SK-N-SH (cell line): ENCODE measurements at regions not wholly inside any gene's neighbourhood (a gene's known extent, or its start where the extent isn't known, plus 50 kb on each side); places are given as distances from the start of the nearest gene placed in this dataset.

Experiments
- CTCF ChIA-PET: fragments of 300-600, 350-600 bp; formaldehyde crosslinking; extraction: SDS; loops from one replicate; lab custom pipeline; 2021; lab: Yijun Ruan, JAX
- POLR2A ChIA-PET: fragments of 350-600 bp; sonication (Branson Sonifier 250); formaldehyde crosslinking; extraction: SDS; loops from one replicate; lab custom pipeline; 2020; ENCODE audit warnings: antibody characterized with exemption, inconsistent platforms; lab: Yijun Ruan, JAX
- DNase-seq: peaks from one replicate; pipeline ENCODE4 v3.0.0; 2012
- H2AFZ ChIP-seq: fragments of 200-600 bp; sonication (generic); 2 replicates; pipeline ENCODE4 v1.8.1; 2016; ENCODE audit warnings: antibody characterized with exemption, mild to moderate bottlenecking, low read depth
- H3F3A ChIP-seq: fragments of 200-600 bp; sonication (generic); replicated peaks from 2 replicates; pipeline ENCODE3; 2016; ENCODE audit warnings: antibody characterized with exemption, mild to moderate bottlenecking; ENCODE audit not compliant: insufficient read depth
- H3K27ac ChIP-seq, 2 experiments: fragments of 200-500 bp in 1 of 2; fragments of 200-600 bp in 1 of 2; sonication (Bioruptor generic) in 1 of 2; sonication (generic), shearing (Covaris generic) in 1 of 2; 2 replicates each; pipeline versions ENCODE4 v1.5.1 to v1.6.1; 2014 to 2016; ENCODE audit warnings: low read depth in 2 of 2, inconsistent platforms in 1 of 2, low read length in 1 of 2, mild to moderate bottlenecking in 1 of 2, mixed read lengths in 1 of 2
- H3K27me3 ChIP-seq: fragments of 200-600 bp; sonication (generic), shearing (Covaris generic); 2 replicates; pipeline ENCODE4 v1.6.1; 2016; ENCODE audit warnings: mixed run types; ENCODE audit not compliant: insufficient read depth
- H3K36me3 ChIP-seq, 2 experiments: fragments of 200-500 bp in 1 of 2; fragments of 200-600 bp in 1 of 2; sonication (Bioruptor generic) in 1 of 2; sonication (generic) in 1 of 2; replicated peaks in 1 of 2; 2 replicates each; pipeline versions ENCODE3 to v1.5.1; 2014 to 2016; ENCODE audit warnings: low read length in 1 of 2, mild to moderate bottlenecking in 1 of 2; ENCODE audit not compliant: insufficient read depth in 2 of 2, control insufficient read depth in 1 of 2
- H3K4me1 ChIP-seq, 2 experiments: fragments of 200-500 bp in 1 of 2; fragments of 200-600 bp in 1 of 2; sonication (Bioruptor generic) in 1 of 2; sonication (generic), shearing (Covaris generic) in 1 of 2; 2 replicates each; pipeline versions ENCODE4 v1.5.1 to v1.6.1; 2014 to 2016; ENCODE audit warnings: low read depth in 1 of 2, low read length in 1 of 2, mixed run types in 1 of 2; ENCODE audit not compliant: insufficient read depth in 2 of 2, control insufficient read depth in 1 of 2
- H3K4me2 ChIP-seq: fragments of 200-600 bp; sonication (generic), shearing (Covaris generic); 2 replicates; pipeline ENCODE4 v1.6.1; 2017; ENCODE audit warnings: mixed run types
- H3K4me3 ChIP-seq, 2 experiments: fragments of 200-500 bp in 1 of 2; fragments of 200-600 bp in 1 of 2; sonication (Bioruptor generic) in 1 of 2; sonication (generic), shearing (Covaris generic) in 1 of 2; 2 replicates each; pipeline versions ENCODE4 v1.5.1 to v1.8.1; 2014 to 2016; ENCODE audit warnings: low read depth in 2 of 2, inconsistent platforms in 1 of 2, low read length in 1 of 2, mild to moderate bottlenecking in 1 of 2, mixed read lengths in 1 of 2, moderate library complexity in 1 of 2
- H3K79me2 ChIP-seq: fragments of 200-600 bp; sonication (generic); 2 replicates; pipeline ENCODE4 v1.8.1; 2017; ENCODE audit warnings: mild to moderate bottlenecking; ENCODE audit not compliant: insufficient read depth
- H3K9ac ChIP-seq: fragments of 200-600 bp; sonication (generic); 2 replicates; pipeline ENCODE4 v1.6.1; 2017; ENCODE audit warnings: mixed run types
- H3K9me2 ChIP-seq: fragments of 200-600 bp; sonication (generic); 2 replicates; pipeline ENCODE4 v1.6.1; 2017; ENCODE audit warnings: mixed run types
- H3K9me3 ChIP-seq: fragments of 200-600 bp; sonication (generic); 2 replicates; pipeline ENCODE4 v1.6.1; 2017; ENCODE audit warnings: mixed run types, mild to moderate bottlenecking, moderate library complexity
- H4K20me1 ChIP-seq: fragments of 200-600 bp; sonication (generic); 2 replicates; pipeline ENCODE4 v1.6.1; 2017; ENCODE audit warnings: mild to moderate bottlenecking, mixed run types; ENCODE audit not compliant: insufficient read depth
- CHD2 ChIP-seq: fragments of 150-350 bp; IDR thresholded peaks from 2 replicates; pipeline ENCODE4 v1.6.1; 2018; ENCODE audit warnings: low read length; ENCODE audit not compliant: partially characterized antibody
- CTCF ChIP-seq: fragments of 200-600 bp; sonication (generic); IDR thresholded peaks from 2 replicates; pipeline ENCODE4 v1.6.1; 2017; ENCODE audit warnings: antibody characterized with exemption, mild to moderate bottlenecking, moderate library complexity
- EZH2phosphoT487 ChIP-seq: fragments of 200-600 bp; sonication (generic); IDR thresholded peaks from 2 replicates; pipeline ENCODE4 v1.6.1; 2017; ENCODE audit warnings: low read depth, mixed run types, mild to moderate bottlenecking, antibody characterized with exemption, moderate library complexity, borderline replicate concordance
- FOSL2 ChIP-seq: IDR thresholded peaks from 2 replicates; pipeline ENCODE4 v1.4.0; 2012; ENCODE audit warnings: low read depth, mild to moderate bottlenecking, moderate library complexity, borderline replicate concordance
- FOXM1 ChIP-seq: IDR thresholded peaks from 2 replicates; pipeline ENCODE4 v1.4.0; 2012; ENCODE audit warnings: low read depth, mild to moderate bottlenecking
- GABPA ChIP-seq: IDR thresholded peaks from 2 replicates; pipeline ENCODE4 v1.4.0; 2012; ENCODE audit warnings: low read depth, mild to moderate bottlenecking
- IRF3 ChIP-seq: fragments of 150-350 bp; IDR thresholded peaks from 2 replicates; pipeline ENCODE4 v1.6.1; 2016; ENCODE audit warnings: mild to moderate bottlenecking, low read depth, low read length
- MAX ChIP-seq: IDR thresholded peaks from 2 replicates; pipeline ENCODE4 v1.4.0; 2012; ENCODE audit warnings: low read depth
- MEF2A ChIP-seq: IDR thresholded peaks from 2 replicates; pipeline ENCODE4 v1.4.0; 2012; ENCODE audit warnings: low read depth, borderline replicate concordance
- MXI1 ChIP-seq: IDR thresholded peaks from 2 replicates; pipeline ENCODE4 v1.6.1; 2012; ENCODE audit warnings: mild to moderate bottlenecking, low read depth, low read length, improper control_type of control experiment
- NFIC ChIP-seq: IDR thresholded peaks from 2 replicates; pipeline ENCODE4 v1.4.0; 2012; ENCODE audit warnings: borderline replicate concordance
- POLR2AphosphoS5 ChIP-seq: IDR thresholded peaks from 2 replicates; pipeline ENCODE4 v1.6.1; 2012; ENCODE audit warnings: low read depth, low read length
- RAD21 ChIP-seq: IDR thresholded peaks from 2 replicates; pipeline ENCODE4 v1.6.1; 2012; ENCODE audit warnings: mild to moderate bottlenecking, low read length
- RCOR1 ChIP-seq: fragments of 150-350 bp; IDR thresholded peaks from 2 replicates; pipeline ENCODE4 v1.6.1; 2017; ENCODE audit warnings: antibody characterized with exemption, low read length
- RFX5 ChIP-seq: IDR thresholded peaks from 2 replicates; pipeline ENCODE4 v1.6.1; 2012; ENCODE audit warnings: mild to moderate bottlenecking, improper control_type of control experiment, low read length
- RXRA ChIP-seq: IDR thresholded peaks from 2 replicates; pipeline ENCODE4 v1.4.0; 2012; ENCODE audit warnings: low read depth, mild to moderate bottlenecking, borderline replicate concordance
- SIN3A ChIP-seq: IDR thresholded peaks from 2 replicates; pipeline ENCODE4 v1.6.1; 2012; ENCODE audit warnings: low read depth, mild to moderate bottlenecking, low read length, moderate library complexity, borderline replicate concordance
- YY1 ChIP-seq: IDR thresholded peaks from 2 replicates; pipeline ENCODE4 v1.4.0; 2012; ENCODE audit warnings: low read depth, mild to moderate bottlenecking
- ZBTB33 ChIP-seq: IDR thresholded peaks from 2 replicates; pipeline ENCODE4 v1.4.0; 2012; ENCODE audit warnings: low read depth, borderline replicate concordance
- WGBS: methylation state at CpG from one replicate; pipeline ENCODE4 v1.1.6; 2017; ENCODE audit warnings: low lambda C conversion rate; 5-methylcytosine and 5-hydroxymethylcytosine counted together

GRCh38 chr18:37769826-37770225 is 204.2 kb upstream of the CELF4 start:
- CTCF ChIA-PET = interaction anchor here (2.9 kb wide), 1 partner anchor 9 kb away, joined by 17 read pairs; no protein-coding TSS in a partner anchor

GRCh38 chr18:37764541-37765288 is 199.1 kb upstream of the CELF4 start:
- Histone ChIP-seq H3K4me1 (peaks cover 0 to 9% of the 10 kb centered on the region in 2 experiments; a peak in 1 of 4 replicates), H4K20me1 (no peaks in the 10 kb centered on the region), H3K9me3 (no peaks in the 10 kb centered on the region), H3K27ac (no peak overlapping the region), H3K9ac (no peak overlapping the region), H3K4me3 (no peak overlapping the region), H3F3A (no peaks in the 10 kb centered on the region), H3K36me3 (no peaks in the 10 kb centered on the region), H2AFZ (no peak overlapping the region), H3K4me2 (no peak overlapping the region), H3K79me2 (no peaks in the 10 kb centered on the region), H3K27me3 (no peaks in the 10 kb centered on the region), H3K9me2 (no peaks in the 10 kb centered on the region)
- 19% methylated on average over 8 of the region's 8 CpGs for WGBS
- no peak for TF ChIP-seq RXRA
- no peak for TF ChIP-seq EZH2phosphoT487
- TF ChIP-seq MEF2A = no peak
- TF ChIP-seq NFIC = no peak
- TF ChIP-seq RCOR1 = no peak
- no peak for TF ChIP-seq CHD2
- no peak for TF ChIP-seq FOSL2
- TF ChIP-seq POLR2AphosphoS5 = no peak
- TF ChIP-seq MAX = no peak
- TF ChIP-seq YY1 = no peak
- TF ChIP-seq CTCF = no peak
- ChIA-PET POLR2A (no interaction called here), CTCF (interaction anchor here (1.0 to 3.9 kb wide), 4 partner anchors 12 to 726 kb away, joined by 3 to 30 read pairs (median 3); no protein-coding TSS in a partner anchor)
- DNase-seq = peak; percentile 52

More at GRCh38 chr18:37769826-37770225, 204.2 kb upstream of the CELF4 start:
- Histone ChIP-seq H3K27ac (no peak overlapping the region), H3K9me3 (no peaks in the 10 kb centered on the region), H3K4me3 (no peak overlapping the region), H3K4me1 (peaks cover 0 to 5% of the 10 kb centered on the region in 2 experiments; a peak in 2 of 4 replicates), H3K9ac (no peak overlapping the region), H3K9me2 (no peaks in the 10 kb centered on the region), H4K20me1 (no peaks in the 10 kb centered on the region), H3K36me3 (no peaks in the 10 kb centered on the region), H3K4me2 (no peak overlapping the region), H3F3A (no peaks in the 10 kb centered on the region), H2AFZ (no peak overlapping the region), H3K27me3 (no peaks in the 10 kb centered on the region), H3K79me2 (no peaks in the 10 kb centered on the region)
- no peak for DNase-seq
- 14% methylated on average over 1 of the region's 1 CpG for WGBS
- POLR2A ChIA-PET = no interaction called here
- no peak for TF ChIP-seq FOXM1
- no peak for TF ChIP-seq IRF3
- TF ChIP-seq SIN3A = no peak
- TF ChIP-seq RAD21 = no peak
- TF ChIP-seq RFX5 = no peak
- no peak for TF ChIP-seq MXI1
- no peak for TF ChIP-seq ZBTB33
- TF ChIP-seq NFIC = no peak
- no peak for TF ChIP-seq GABPA
